Spleen (tissue), 11 donors: ENCODE measurements at regions not wholly inside any gene's neighbourhood (a gene's known extent, or its start where the extent isn't known, plus 50 kb on each side); places are given as distances from the start of the nearest gene placed in this dataset.

ENCODE experiments used
- DNase-seq: peaks from one replicate; pipeline ENCODE4 v3.0.0-alpha.2; 2020
- H3K27ac ChIP-seq, 8 donors: fragments of 200-600 bp; sonication (generic) in 7 of 8; 1 replicate in 4 of 8; 2 replicates in 4 of 8; pipeline versions ENCODE4 v1.5.0 to v1.8.0; 2016 to 2021; ENCODE audit warnings: inconsistent platforms in 4 of 8, mild to moderate bottlenecking in 4 of 8, moderate library complexity in 1 of 8
- H3K27me3 ChIP-seq, 7 donors: fragments of 200-600 bp; sonication (generic) in 6 of 7; replicated peaks in 1 of 7; 1 replicate in 4 of 7; 2 replicates in 3 of 7; pipeline versions ENCODE4 v1.5.0 to v1.8.0; 2016 to 2021; ENCODE audit warnings: inconsistent platforms in 3 of 7, mild to moderate bottlenecking in 1 of 7
- H3K36me3 ChIP-seq, 6 donors: fragments of 200-600 bp; sonication (generic) in 5 of 6; 1 replicate in 4 of 6; 2 replicates in 2 of 6; pipeline versions ENCODE4 v1.5.0 to v1.8.0; 2016 to 2021; ENCODE audit warnings: inconsistent platforms in 2 of 6
- H3K4me1 ChIP-seq, 6 donors: fragments of 200-600 bp; sonication (generic) in 5 of 6; 1 replicate in 3 of 6; 2 replicates in 3 of 6; pipeline versions ENCODE4 v1.5.0 to v1.8.0; 2016 to 2021; ENCODE audit warnings: inconsistent platforms in 3 of 6
- H3K4me3 ChIP-seq, 8 donors: fragments of 200-600 bp; sonication (generic) in 7 of 8; 1 replicate in 4 of 8; 2 replicates in 4 of 8; pipeline versions ENCODE4 v1.5.0 to v1.8.0; 2016 to 2021; ENCODE audit warnings: inconsistent platforms in 4 of 8, mild to moderate bottlenecking in 4 of 8, moderate library complexity in 2 of 8
- H3K9me3 ChIP-seq, 8 donors: fragments of 200-600 bp; sonication (generic) in 7 of 8; 1 replicate in 4 of 8; 2 replicates in 4 of 8; pipeline versions ENCODE4 v1.5.0 to v1.8.0; 2016 to 2021; ENCODE audit warnings: inconsistent platforms in 4 of 8
- CTCF ChIP-seq, 11 experiments: fragments of 200-600 bp in 7 of 11; fragments of 450-650 bp in 4 of 11; sonication (generic) in 4 of 11; IDR thresholded peaks in 8 of 11; conservative IDR thresholded peaks in 3 of 11; 1 replicate in 7 of 11; 2 replicates in 4 of 11; pipeline versions ENCODE4 v1.4.0 to v1.8.0; 2016 to 2021; ENCODE audit warnings: antibody characterized with exemption in 11 of 11, inconsistent platforms in 4 of 11, mild to moderate bottlenecking in 1 of 11
- POLR2A ChIP-seq, 3 donors: fragments of 450-650 bp; IDR thresholded peaks; one replicate each; pipeline ENCODE4 v1.5.1; 2017; ENCODE audit warnings: antibody characterized with exemption in 3 of 3, mild to moderate bottlenecking in 1 of 3
- POLR2AphosphoS5 ChIP-seq, 3 donors: sonication (generic); formaldehyde crosslinking; IDR thresholded peaks; one replicate each; pipeline ENCODE4 v1.5.1; 2017; ENCODE audit warnings: antibody characterized with exemption in 3 of 3
- WGBS, 5 donors: extraction: QIAGEN DNeasy Blood & Tissue Kit in 3 of 5; methylation state at CpG; one replicate each; pipeline versions ENCODE4 v1.1.5 to v1.1.7; 2013 to 2018; 5-methylcytosine and 5-hydroxymethylcytosine counted together
- intact Hi-C: fragments of 100-400 bp; cut with DNase I; formaldehyde crosslinking; loops from one replicate; pipeline ENCODE4 v1.15.0; 2023; ENCODE audit warnings: low total_unique reads
- donor health status: healthy with polysubstance abuse.
- donor health status: DM: no; HTN: no; CAD: no; lungs with moderate emphysema.
- donor health status: DM: no; HTN: no; CAD: no.
- donor health status: Bipolar disorder and iron deficiency.
- donor health status: healthy.
- donor health status: DM: no; HTN: no; CAD: no.
- donor health status: DM: yes; HTN: yes; CAD: no.

- H3K4me1 ChIP-seq = peaks cover 0 to 13% (median 3%) of the 10 kb centered on the region in 6 donors
- H3K4me3 ChIP-seq = no peak overlapping the region
- 80 to 95% (median 88%) methylated on average over 9 of the region's 9 CpGs for WGBS, 5 donors
- no peaks in the 10 kb centered on the region for H3K9me3 ChIP-seq
- no peak for DNase-seq
- H3K36me3 ChIP-seq = no peaks in the 10 kb centered on the region
- TF ChIP-seq POLR2AphosphoS5 (IDR thresholded peaks at IDR 0.05) (no peak), CTCF (IDR thresholded peaks at IDR 0.05 in 8 of 11, conservative IDR thresholded peaks at IDR 0.05 in 3 of 11) (no peak), POLR2A (IDR thresholded peaks at IDR 0.05) (no peak)
- H3K27ac ChIP-seq = no peak overlapping the region
- intact Hi-C loops = no loop called here
- peaks cover 0 to 22% (median 0%) of the 10 kb centered on the region in 7 donors for H3K27me3 ChIP-seq
Observed at GRCh38 chr20:50247196-50248094, 56.8 kb downstream of the CEBPB start.

GRCh38 chr20:50248104-50248641 is 57.5 kb downstream of the CEBPB start:
- Histone ChIP-seq H3K27me3 (peaks cover 0 to 17% (median 0%) of the 10 kb centered on the region in 7 donors), H3K36me3 (no peaks in the 10 kb centered on the region), H3K4me3 (no peak overlapping the region), H3K9me3 (no peaks in the 10 kb centered on the region), H3K27ac (no peak overlapping the region), H3K4me1 (peaks cover 0 to 7% (median 1%) of the 10 kb centered on the region in 6 donors)
- WGBS, 5 donors = 78 to 88% (median 82%) methylated on average over 7 to 17 of the region's 17 CpGs
- no peak for DNase-seq
- intact Hi-C loops = no loop called here
- TF ChIP-seq CTCF (IDR thresholded peaks at IDR 0.05 in 8 of 11, conservative IDR thresholded peaks at IDR 0.05 in 3 of 11) (no peak), POLR2A (IDR thresholded peaks at IDR 0.05) (no peak), POLR2AphosphoS5 (IDR thresholded peaks at IDR 0.05) (no peak)

GRCh38 chr20:50249447-50250388 is 59.1 kb downstream of the CEBPB start:
- Histone ChIP-seq H3K4me1 (peaks cover 0 to 4% (median 0%) of the 10 kb centered on the region in 6 donors), H3K27me3 (peaks cover 0 to 8% (median 0%) of the 10 kb centered on the region in 7 donors), H3K36me3 (no peaks in the 10 kb centered on the region), H3K27ac (no peak overlapping the region), H3K9me3 (no peaks in the 10 kb centered on the region), H3K4me3 (no peak overlapping the region)
- TF ChIP-seq POLR2AphosphoS5 (IDR thresholded peaks at IDR 0.05) (no peak), CTCF (IDR thresholded peaks at IDR 0.05 in 8 of 11, conservative IDR thresholded peaks at IDR 0.05 in 3 of 11) (no peak)
- intact Hi-C loops = no loop called here
- no peak for DNase-seq
- 75 to 90% (median 86%) methylated on average over 11 of the region's 11 CpGs for WGBS, 5 donors
